WTC11 (cell line): ENCODE measurements at regions not wholly inside any gene's neighbourhood (a gene's known extent, or its start where the extent isn't known, plus 50 kb on each side); places are given as distances from the start of the nearest gene placed in this dataset.

Source experiments
- ATAC-seq: fragments of 200-7000 bp; cut with Tn5 transposase; 2 replicates; pipeline ENCODE4 v1.10.0; 2021; ENCODE audit warnings: mild to moderate bottlenecking, moderate library complexity
- CTCF ChIA-PET: fragments of 300-600 bp; sonication (Branson Sonifier 250); formaldehyde crosslinking; loops from one replicate; lab custom pipeline; 2021; ENCODE audit warnings: antibody characterized with exemption; lab: Charles Lee
- POLR2A ChIA-PET: fragments of 350-600 bp; sonication (Branson Sonifier 250); formaldehyde crosslinking; loops from one replicate; lab custom pipeline; 2021; ENCODE audit warnings: antibody characterized with exemption; lab: Charles Lee
- DNase-seq: peaks from one replicate; pipeline ENCODE4 v3.0.0; 2021; ENCODE audit warnings: low spot score
- H3K27ac Mint-ChIP-seq: 2 replicates; pipeline ENCODE4 v1.8.0; 2021; ENCODE audit warnings: mixed read lengths
- H3K27me3 Mint-ChIP-seq: 2 replicates; pipeline ENCODE4 v1.8.0; 2021; ENCODE audit warnings: low read depth, mild to moderate bottlenecking, moderate library complexity, mixed read lengths
- H3K36me3 Mint-ChIP-seq: 2 replicates; pipeline ENCODE4 v1.8.0; 2021; ENCODE audit warnings: mixed read lengths
- H3K4me1 Mint-ChIP-seq: 2 replicates; pipeline ENCODE4 v1.8.0; 2022; ENCODE audit warnings: mixed read lengths
- H3K4me3 Mint-ChIP-seq: 2 replicates; pipeline ENCODE4 v1.8.0; 2021; ENCODE audit warnings: mild to moderate bottlenecking, moderate library complexity, mixed read lengths
- H3K9me3 Mint-ChIP-seq: 2 replicates; pipeline ENCODE4 v1.8.0; 2021; ENCODE audit warnings: mixed read lengths
- ARID4B ChIP-seq: sonication (generic); formaldehyde crosslinking; IDR thresholded peaks from 2 replicates; pipeline ENCODE4 v1.8.0; 2023; ENCODE audit warnings: missing genetic modification reagents, mild to moderate bottlenecking, borderline replicate concordance
- ATF1 ChIP-seq: sonication (generic); formaldehyde crosslinking; IDR thresholded peaks from 2 replicates; pipeline ENCODE4 v1.8.1; 2023; ENCODE audit warnings: mild to moderate bottlenecking, moderate library complexity, missing genetic modification reagents
- ATF2 ChIP-seq: sonication (generic); formaldehyde crosslinking; IDR thresholded peaks from 2 replicates; pipeline ENCODE4 v1.8.1; 2022; ENCODE audit warnings: low read depth, missing genetic modification reagents, borderline replicate concordance
- CDX4 ChIP-seq: fragments of 250-450 bp; sonication (Bioruptor Pico); IDR thresholded peaks from 2 replicates; pipeline ENCODE4 v1.9.0; 2021; ENCODE audit warnings: moderate library complexity, mild to moderate bottlenecking, inconsistent platforms, borderline replicate concordance
- ESRRA ChIP-seq: sonication (generic); formaldehyde crosslinking; IDR thresholded peaks from 2 replicates; pipeline ENCODE4 v1.8.1; 2022; ENCODE audit warnings: mild to moderate bottlenecking, missing genetic modification reagents, borderline replicate concordance
- GABPB1 ChIP-seq: sonication (generic); formaldehyde crosslinking; IDR thresholded peaks from 2 replicates; pipeline ENCODE4 v1.8.1; 2023; ENCODE audit warnings: mild to moderate bottlenecking, missing genetic modification reagents
- IRF1 ChIP-seq: sonication (generic); formaldehyde crosslinking; IDR thresholded peaks from 2 replicates; pipeline ENCODE4 v1.8.0; 2023; ENCODE audit warnings: missing genetic modification reagents
- IRF2 ChIP-seq: sonication (generic); formaldehyde crosslinking; IDR thresholded peaks from 2 replicates; pipeline ENCODE4 v1.8.0; 2022; ENCODE audit warnings: low read depth, missing genetic modification reagents, borderline replicate concordance
- JAZF1 ChIP-seq: fragments of 250-450 bp; sonication (Bioruptor Pico); IDR thresholded peaks from 2 replicates; pipeline ENCODE4 v1.9.0; 2021; ENCODE audit warnings: moderate library complexity, mild to moderate bottlenecking, inconsistent platforms
- JUN ChIP-seq: sonication (generic); formaldehyde crosslinking; IDR thresholded peaks from 2 replicates; pipeline ENCODE4 v1.8.0; 2023; ENCODE audit warnings: mild to moderate bottlenecking, missing genetic modification reagents
- MAX ChIP-seq: sonication (generic); formaldehyde crosslinking; IDR thresholded peaks from 2 replicates; pipeline ENCODE4 v1.8.0; 2022; ENCODE audit warnings: mild to moderate bottlenecking, missing genetic modification reagents
- MYBL2 ChIP-seq: sonication (generic); formaldehyde crosslinking; IDR thresholded peaks from 2 replicates; pipeline ENCODE4 v1.8.1; 2023; ENCODE audit warnings: mild to moderate bottlenecking, moderate library complexity, missing genetic modification reagents
- NR3C1 ChIP-seq: sonication (generic); formaldehyde crosslinking; conservative IDR thresholded peaks from 2 replicates; pipeline ENCODE4 v1.8.1; 2023; ENCODE audit warnings: low read depth, mild to moderate bottlenecking, missing genetic modification reagents
- RORB ChIP-seq: fragments of 250-450 bp; sonication (Bioruptor Pico); IDR thresholded peaks from 2 replicates; pipeline ENCODE4 v1.9.0; 2021; ENCODE audit warnings: mild to moderate bottlenecking
- STAT6 ChIP-seq: sonication (generic); formaldehyde crosslinking; conservative IDR thresholded peaks from 2 replicates; pipeline ENCODE4 v1.8.1; 2023; ENCODE audit warnings: mild to moderate bottlenecking, low read depth, missing genetic modification reagents, moderate library complexity
- USF1 ChIP-seq: sonication (generic); formaldehyde crosslinking; IDR thresholded peaks from 2 replicates; pipeline ENCODE4 v1.8.0; 2022; ENCODE audit warnings: mild to moderate bottlenecking, missing genetic modification reagents
- ZNF219 ChIP-seq: sonication (generic); formaldehyde crosslinking; IDR thresholded peaks from 2 replicates; pipeline ENCODE4 v1.8.0; 2023; ENCODE audit warnings: missing genetic modification reagents, mild to moderate bottlenecking, borderline replicate concordance
- ZNF263 ChIP-seq: sonication (generic); formaldehyde crosslinking; IDR thresholded peaks from 2 replicates; pipeline ENCODE4 v1.8.1; 2022; ENCODE audit warnings: low read depth, mild to moderate bottlenecking, moderate library complexity, missing genetic modification reagents
- ZSCAN18 ChIP-seq: fragments of 250-450 bp; sonication (Bioruptor Pico); IDR thresholded peaks from 2 replicates; pipeline ENCODE4 v2.1.2; 2022; ENCODE audit warnings: mild to moderate bottlenecking, moderate library complexity

- TF ChIP-seq IRF1, result no peak
- no peak for TF ChIP-seq NR3C1 (CRISPR knock-in tag)
Measured at GRCh38 chr15:29468899-29469298, 199.3 kb upstream of the NSMCE3 start (continued).

GRCh38 chr15:29467091-29467490, 197.5 kb upstream of the NSMCE3 start:
- TF ChIP-seq RORB (no peak), ATF2 (CRISPR knock-in tag) (no peak), MAX (CRISPR knock-in tag) (no peak), ARID4B (no peak), ZSCAN18 (CRISPR knock-in tag) (no peak), MYBL2 (no peak), JAZF1 (CRISPR knock-in tag) (no peak), IRF2 (no peak), JUN (CRISPR knock-in tag) (no peak)
- H3K27ac Mint-ChIP-seq, result no peak overlapping the region
- DNase-seq, result no peak
- H3K27me3 Mint-ChIP-seq, result no peaks in the 10 kb centered on the region
- no peak overlapping the region for H3K4me3 Mint-ChIP-seq
- H3K4me1 Mint-ChIP-seq, result peaks cover 30% of the 10 kb centered on the region
- no peaks in the 10 kb centered on the region for H3K36me3 Mint-ChIP-seq
- POLR2A ChIA-PET, result no interaction called here
- ATAC-seq, result no peak
- CTCF ChIA-PET, result interaction anchor here (0.6 kb wide), 1 partner anchor 101 kb away, joined by 4 read pairs; no protein-coding TSS in a partner anchor
- H3K9me3 Mint-ChIP-seq, result no peaks in the 10 kb centered on the region

- no peaks in the 10 kb centered on the region for H3K36me3 Mint-ChIP-seq
- DNase-seq (no peak), ATAC-seq (no peak)
- H3K4me3 Mint-ChIP-seq, result no peak overlapping the region
- POLR2A ChIA-PET, result no interaction called here
- no peak for TF ChIP-seq ZNF263 (CRISPR knock-in tag)
- TF ChIP-seq ZNF219, result no peak
- TF ChIP-seq JUN (CRISPR knock-in tag), result no peak
- CTCF ChIA-PET, result interaction anchor here (1.2 kb wide), 1 partner anchor 327 kb away, joined by 3 read pairs; no protein-coding TSS in a partner anchor
- H3K9me3 Mint-ChIP-seq, result no peaks in the 10 kb centered on the region
- peaks cover 22% of the 10 kb centered on the region for H3K4me1 Mint-ChIP-seq
- H3K27me3 Mint-ChIP-seq, result no peaks in the 10 kb centered on the region
- no peak overlapping the region for H3K27ac Mint-ChIP-seq
Measured at GRCh38 chr15:29466292-29466691, 196.7 kb upstream of the NSMCE3 start.

GRCh38 chr15:29465816-29466215, 196.2 kb upstream of the NSMCE3 start:
- H3K9me3 Mint-ChIP-seq, result no peaks in the 10 kb centered on the region
- ATAC-seq (no peak), DNase-seq (no peak)
- ChIA-PET CTCF (interaction anchor here (1.2 to 1.4 kb wide), 2 partner anchors 15 to 326 kb away, joined by 3 to 6 read pairs; no protein-coding TSS in a partner anchor), POLR2A (no interaction called here)
- no peak overlapping the region for H3K4me3 Mint-ChIP-seq
- H3K27me3 Mint-ChIP-seq, result no peaks in the 10 kb centered on the region
- H3K36me3 Mint-ChIP-seq, result no peaks in the 10 kb centered on the region
- H3K27ac Mint-ChIP-seq, result no peak overlapping the region
- peaks cover 17% of the 10 kb centered on the region for H3K4me1 Mint-ChIP-seq
- TF ChIP-seq ATF1 (CRISPR knock-in tag), result no peak
- no peak for TF ChIP-seq USF1
- no peak for TF ChIP-seq GABPB1
- TF ChIP-seq ESRRA (CRISPR knock-in tag), result no peak
- no peak for TF ChIP-seq STAT6 (CRISPR knock-in tag)
- no peak for TF ChIP-seq CDX4 (CRISPR knock-in tag)
